ENCODE measurements at regions not wholly inside any gene's neighbourhood (a gene's known extent, or its start where the extent isn't known, plus 50 kb on each side); places are given as distances from the start of the nearest gene placed in this dataset.

DNA sequence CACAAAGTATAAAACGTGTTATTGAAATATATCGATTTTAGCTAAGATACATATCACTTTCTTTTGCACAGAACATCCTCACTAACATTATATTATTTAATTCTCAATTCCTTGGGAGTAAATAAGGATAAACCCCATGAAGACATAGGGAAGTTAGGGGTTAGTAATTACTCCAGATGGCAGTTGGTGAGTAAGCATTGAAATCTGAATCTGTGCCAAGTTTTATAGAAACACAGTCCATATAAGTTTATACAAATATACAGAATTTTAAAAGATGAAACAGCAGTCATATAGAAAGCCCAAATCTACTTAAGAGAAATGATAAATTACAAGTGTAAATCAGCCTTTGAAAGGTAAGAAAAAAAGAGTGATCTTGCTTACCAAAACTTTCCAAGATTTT lies 200.4 kb upstream of the SYT10 start:
- H3K27me3 ChIP-seq (ENCODE audit: insufficient read depth, low read depth, low read length): no peaks in the 10 kb centered on the region
- H3K9me2 ChIP-seq (ENCODE audit: insufficient read depth, low read length): no peaks in the 10 kb centered on the region
- no peaks in the 10 kb centered on the region for H3K36me3 ChIP-seq (ENCODE audit: insufficient read depth, low read length)
- no peak overlapping the region for H3K27ac ChIP-seq (ENCODE audit: low read length)
- TF ChIP-seq POLR2AphosphoS5 (IDR thresholded peaks at IDR 0.05) (no peak), CTCF (IDR thresholded peaks at IDR 0.05; ENCODE audit: poor library complexity, severe bottlenecking) (no peak), EP300 (conservative IDR thresholded peaks at IDR 0.05; ENCODE audit: poor library complexity, severe bottlenecking) (no peak), RAD21 (conservative IDR thresholded peaks at IDR 0.05) (no peak), TAF1 (IDR thresholded peaks at IDR 0.05; ENCODE audit: low read depth) (no peak), EZH2 (IDR thresholded peaks at IDR 0.05; ENCODE audit: borderline replicate concordance, insufficient read depth, low read length, poor library complexity, severe bottlenecking) (no peak), MXI1 (conservative IDR thresholded peaks at IDR 0.05; ENCODE audit: poor library complexity, severe bottlenecking) (no peak), SMC3 (conservative IDR thresholded peaks at IDR 0.05; ENCODE audit: poor library complexity) (no peak)
- TF ChIP-seq, protein P1, sequence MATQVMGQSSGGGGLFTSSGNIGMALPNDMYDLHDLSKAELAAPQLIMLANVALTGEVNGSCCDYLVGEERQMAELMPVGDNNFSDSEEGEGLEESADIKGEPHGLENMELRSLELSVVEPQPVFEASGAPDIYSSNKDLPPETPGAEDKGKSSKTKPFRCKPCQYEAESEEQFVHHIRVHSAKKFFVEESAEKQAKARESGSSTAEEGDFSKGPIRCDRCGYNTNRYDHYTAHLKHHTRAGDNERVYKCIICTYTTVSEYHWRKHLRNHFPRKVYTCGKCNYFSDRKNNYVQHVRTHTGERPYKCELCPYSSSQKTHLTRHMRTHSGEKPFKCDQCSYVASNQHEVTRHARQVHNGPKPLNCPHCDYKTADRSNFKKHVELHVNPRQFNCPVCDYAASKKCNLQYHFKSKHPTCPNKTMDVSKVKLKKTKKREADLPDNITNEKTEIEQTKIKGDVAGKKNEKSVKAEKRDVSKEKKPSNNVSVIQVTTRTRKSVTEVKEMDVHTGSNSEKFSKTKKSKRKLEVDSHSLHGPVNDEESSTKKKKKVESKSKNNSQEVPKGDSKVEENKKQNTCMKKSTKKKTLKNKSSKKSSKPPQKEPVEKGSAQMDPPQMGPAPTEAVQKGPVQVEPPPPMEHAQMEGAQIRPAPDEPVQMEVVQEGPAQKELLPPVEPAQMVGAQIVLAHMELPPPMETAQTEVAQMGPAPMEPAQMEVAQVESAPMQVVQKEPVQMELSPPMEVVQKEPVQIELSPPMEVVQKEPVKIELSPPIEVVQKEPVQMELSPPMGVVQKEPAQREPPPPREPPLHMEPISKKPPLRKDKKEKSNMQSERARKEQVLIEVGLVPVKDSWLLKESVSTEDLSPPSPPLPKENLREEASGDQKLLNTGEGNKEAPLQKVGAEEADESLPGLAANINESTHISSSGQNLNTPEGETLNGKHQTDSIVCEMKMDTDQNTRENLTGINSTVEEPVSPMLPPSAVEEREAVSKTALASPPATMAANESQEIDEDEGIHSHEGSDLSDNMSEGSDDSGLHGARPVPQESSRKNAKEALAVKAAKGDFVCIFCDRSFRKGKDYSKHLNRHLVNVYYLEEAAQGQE (IDR thresholded peaks at IDR 0.05; ENCODE audit: borderline replicate concordance): no peak
- no peaks in the 10 kb centered on the region for H4K20me1 ChIP-seq (ENCODE audit: insufficient read depth)
- H3K4me3 ChIP-seq (ENCODE audit: low read length): no peak overlapping the region
- H2AFZ ChIP-seq (ENCODE audit: low read depth, low read length): no peak overlapping the region
- no peaks in the 10 kb centered on the region for H3K9me3 ChIP-seq (ENCODE audit: low read length)
- H3K79me2 ChIP-seq (replicated peaks; ENCODE audit: insufficient read depth, low read length): no peaks in the 10 kb centered on the region
- no peak overlapping the region for H3K9ac ChIP-seq (ENCODE audit: low read length)
- no peaks in the 10 kb centered on the region for H3F3A ChIP-seq (ENCODE audit: insufficient read depth, low read length, poor library complexity, severe bottlenecking)
- H3K4me2 ChIP-seq (ENCODE audit: low read length): no peak overlapping the region

GRCh38 chr12:33649992-33650391 lies 210.4 kb upstream of the SYT10 start:
- H3K9me3 ChIP-seq (ENCODE audit: low read length): no peaks in the 10 kb centered on the region
- H3K79me2 ChIP-seq (replicated peaks; ENCODE audit: insufficient read depth, low read length): no peaks in the 10 kb centered on the region
- H3K27me3 ChIP-seq (ENCODE audit: insufficient read depth, low read depth, low read length): no peaks in the 10 kb centered on the region
- no peak overlapping the region for H2AFZ ChIP-seq (ENCODE audit: low read depth, low read length)
- H3K9ac ChIP-seq (ENCODE audit: low read length): no peak overlapping the region
- no peaks in the 10 kb centered on the region for H3F3A ChIP-seq (ENCODE audit: insufficient read depth, low read length, poor library complexity, severe bottlenecking)
- no peaks in the 10 kb centered on the region for H3K9me2 ChIP-seq (ENCODE audit: insufficient read depth, low read length)
- H3K4me2 ChIP-seq (ENCODE audit: low read length): no peak overlapping the region
- no peaks in the 10 kb centered on the region for H4K20me1 ChIP-seq (ENCODE audit: insufficient read depth)
- no peak overlapping the region for H3K27ac ChIP-seq (ENCODE audit: low read length)
- H3K4me3 ChIP-seq (ENCODE audit: low read length): no peak overlapping the region
- no peaks in the 10 kb centered on the region for H3K36me3 ChIP-seq (ENCODE audit: insufficient read depth, low read length)
- TF ChIP-seq SMC3 (conservative IDR thresholded peaks at IDR 0.05; ENCODE audit: poor library complexity) (no peak), RAD21 (conservative IDR thresholded peaks at IDR 0.05) (no peak), CTCF (IDR thresholded peaks at IDR 0.05; ENCODE audit: poor library complexity, severe bottlenecking) (no peak), EZH2 (IDR thresholded peaks at IDR 0.05; ENCODE audit: borderline replicate concordance, insufficient read depth, low read length, poor library complexity, severe bottlenecking) (no peak), MXI1 (conservative IDR thresholded peaks at IDR 0.05; ENCODE audit: poor library complexity, severe bottlenecking) (no peak), TAF1 (IDR thresholded peaks at IDR 0.05; ENCODE audit: low read depth) (no peak), POLR2AphosphoS5 (IDR thresholded peaks at IDR 0.05) (no peak), EP300 (conservative IDR thresholded peaks at IDR 0.05; ENCODE audit: poor library complexity, severe bottlenecking) (no peak)
- TF ChIP-seq, protein P1 (IDR thresholded peaks at IDR 0.05; ENCODE audit: borderline replicate concordance): no peak

Data from neural cell (in vitro differentiated cells).